ENCODE measurements at regions not wholly inside any gene's neighbourhood (a gene's known extent, or its start where the extent isn't known, plus 50 kb on each side); places are given as distances from the start of the nearest gene placed in this dataset.

- TF ChIP-seq POLR2A (IDR thresholded peaks at IDR 0.05), result no peak
- TF ChIP-seq CTCF (IDR thresholded peaks at IDR 0.05), result no peak
Observed at GRCh38 chr6:872570-873125, 179.7 kb upstream of the EXOC2 start.

All from testis (tissue), 2 donors.